Tibial nerve (tissue), 4 donors: ENCODE measurements at regions not wholly inside any gene's neighbourhood (a gene's known extent, or its start where the extent isn't known, plus 50 kb on each side); places are given as distances from the start of the nearest gene placed in this dataset.
"Not testable (repeated sequence)": the region's sequence is repeated elsewhere in the genome, so short reads cannot be mapped to it uniquely, and the experiment has no call there.

Experiments used
- DNase-seq, 2 donors: peaks; one replicate each; pipeline ENCODE4 v3.0.0-alpha.2; 2019; ENCODE audit warnings: low spot score in 2 of 2
- H3K27ac ChIP-seq, 4 donors: fragments of 200-600 bp; sonication (generic) in 3 of 4; one replicate each; pipeline ENCODE4 v1.5.1; 2017 to 2019; ENCODE audit warnings: mild to moderate bottlenecking in 1 of 4
- H3K27me3 ChIP-seq, 2 donors: fragments of 200-600 bp; sonication (generic) in 1 of 2; one replicate each; pipeline versions ENCODE4 v1.5.1 to v1.6.0; 2017 to 2019
- H3K36me3 ChIP-seq, 3 donors: fragments of 200-600 bp; sonication (generic); one replicate each; pipeline ENCODE4 v1.5.1; 2018 to 2019
- H3K4me1 ChIP-seq, 4 donors: fragments of 200-600 bp; sonication (generic) in 3 of 4; one replicate each; pipeline ENCODE4 v1.5.1; 2017 to 2019
- H3K4me3 ChIP-seq, 4 donors: fragments of 200-600 bp; sonication (generic) in 3 of 4; one replicate each; pipeline ENCODE4 v1.5.1; 2017 to 2019; ENCODE audit warnings: mild to moderate bottlenecking in 1 of 4, moderate library complexity in 1 of 4
- H3K9me3 ChIP-seq, 4 donors: fragments of 200-600 bp; sonication (generic) in 3 of 4; one replicate each; pipeline ENCODE4 v1.5.1; 2017 to 2019
- CTCF ChIP-seq, 5 experiments: fragments of 200-600 bp in 3 of 5; fragments of 450-650 bp in 2 of 5; sonication (generic) in 3 of 5; IDR thresholded peaks; one replicate each; pipeline ENCODE4 v1.5.1; 2016 to 2019; ENCODE audit warnings: antibody characterized with exemption in 5 of 5, mild to moderate bottlenecking in 3 of 5, moderate library complexity in 2 of 5
- EP300 ChIP-seq, 2 donors: sonication (generic); formaldehyde crosslinking; IDR thresholded peaks; one replicate each; pipeline ENCODE4 v1.6.1; 2017; ENCODE audit warnings: antibody characterized with exemption in 2 of 2, mild to moderate bottlenecking in 1 of 2
- POLR2A ChIP-seq, 2 donors: fragments of 450-650 bp; IDR thresholded peaks; one replicate each; pipeline ENCODE4 v1.6.1; 2017; ENCODE audit warnings: antibody characterized with exemption in 2 of 2, mild to moderate bottlenecking in 2 of 2, moderate library complexity in 2 of 2
- WGBS, 2 donors: methylation state at CpG; one replicate each; pipeline ENCODE4 v1.1.5; 2018; 5-methylcytosine and 5-hydroxymethylcytosine counted together

DNA sequence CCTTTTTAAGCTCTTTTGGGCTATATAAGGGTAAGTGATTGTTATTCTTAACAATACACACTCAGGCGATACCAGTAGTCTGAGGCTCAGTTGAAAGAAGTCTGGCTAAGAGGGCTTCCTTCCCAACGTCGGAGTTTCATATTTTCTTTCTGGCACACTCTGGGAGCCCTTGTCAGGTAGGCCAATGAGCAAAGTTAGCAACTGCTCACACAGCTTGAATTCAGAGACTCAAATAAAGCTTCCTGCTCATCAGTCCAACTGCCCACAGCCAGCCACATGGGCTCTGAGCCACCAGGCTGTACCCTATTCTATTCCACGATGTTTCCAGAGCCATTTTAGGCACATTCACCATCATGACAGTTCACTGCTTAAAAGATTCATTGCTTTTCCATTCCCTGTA is 155.1 kb upstream of the TBL1XR1 start:
- Histone ChIP-seq H3K9me3 (no peaks in the 10 kb centered on the region), H3K4me3 (no peak overlapping the region), H3K27ac (no peak overlapping the region), H3K27me3 (no peaks in the 10 kb centered on the region), H3K36me3 (no peaks in the 10 kb centered on the region), H3K4me1 (peaks cover 3 to 13% (median 10%) of the 10 kb centered on the region in 4 donors)
- 84 to 86% methylated on average over 4 of the region's 4 CpGs for WGBS, 2 donors
- DNase-seq = no peak
- no peak for TF ChIP-seq CTCF (IDR thresholded peaks at IDR 0.05)
- TF ChIP-seq POLR2A (IDR thresholded peaks at IDR 0.05) = no peak
- no peak for TF ChIP-seq EP300 (IDR thresholded peaks at IDR 0.05)

- Histone ChIP-seq H3K9me3 (no peaks in the 10 kb centered on the region), H3K27ac (no peak overlapping the region), H3K27me3 (no peaks in the 10 kb centered on the region), H3K4me3 (no peak overlapping the region), H3K4me1 (peaks cover 4 to 20% (median 17%) of the 10 kb centered on the region in 4 donors), H3K36me3 (no peaks in the 10 kb centered on the region)
- no peak for DNase-seq
- WGBS, 2 donors = 86 to 88% methylated on average over 8 of the region's 8 CpGs
- TF ChIP-seq EP300 (IDR thresholded peaks at IDR 0.05) = no peak
- no peak for TF ChIP-seq CTCF (IDR thresholded peaks at IDR 0.05)
- no peak for TF ChIP-seq POLR2A (IDR thresholded peaks at IDR 0.05)
Observed at GRCh38 chr3:177353140-177353539, 155.9 kb upstream of the TBL1XR1 start.

DNA sequence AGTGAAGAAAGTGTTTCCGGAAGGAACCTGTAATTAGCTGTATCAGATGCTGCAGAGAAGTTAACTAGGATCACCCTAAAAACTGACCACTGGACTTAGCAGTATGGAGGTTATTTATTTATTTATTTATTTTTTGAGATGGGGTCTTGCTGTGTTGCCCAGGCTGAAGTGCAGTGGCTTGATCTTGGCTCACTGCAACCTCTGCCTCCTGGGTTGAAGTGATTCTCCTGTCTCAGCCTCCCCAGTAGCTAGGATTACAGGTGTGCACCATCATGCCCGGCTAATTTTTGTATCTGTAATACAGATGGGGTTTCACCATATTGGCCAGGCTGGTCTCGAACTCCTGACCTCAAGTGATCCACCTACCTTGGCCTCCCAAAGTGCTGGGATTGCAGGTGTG is 156.6 kb upstream of the TBL1XR1 start:
- not testable (repeated sequence) for H3K9me3 ChIP-seq, H3K4me3 ChIP-seq, H3K36me3 ChIP-seq, H3K27me3 ChIP-seq, H3K27ac ChIP-seq, DNase-seq
- H3K4me1 ChIP-seq = peaks cover 4 to 28% (median 25%) of the 10 kb centered on the region in 4 donors
- 97 to 98% methylated on average over 3 of the region's 3 CpGs for WGBS, 2 donors

- H3K27me3 ChIP-seq = no peaks in the 10 kb centered on the region
- no peak overlapping the region for H3K27ac ChIP-seq
- peaks cover 4 to 33% (median 30%) of the 10 kb centered on the region in 4 donors for H3K4me1 ChIP-seq
- H3K9me3 ChIP-seq = no peaks in the 10 kb centered on the region
- H3K36me3 ChIP-seq = no peaks in the 10 kb centered on the region
- DNase-seq = no peak
- WGBS, 2 donors = 69 to 99% methylated on average over 4 of the region's 4 CpGs
- TF ChIP-seq CTCF (IDR thresholded peaks at IDR 0.05) (no peak), EP300 (IDR thresholded peaks at IDR 0.05) (no peak), POLR2A (IDR thresholded peaks at IDR 0.05) (no peak)
- no peak overlapping the region for H3K4me3 ChIP-seq
Observed at GRCh38 chr3:177354466-177354865, 157.2 kb upstream of the TBL1XR1 start.

- WGBS, 2 donors = 91% methylated on average over 3 of the region's 3 CpGs
- Histone ChIP-seq H3K36me3 (no peaks in the 10 kb centered on the region), H3K9me3 (no peaks in the 10 kb centered on the region), H3K4me1 (peaks cover 4 to 43% (median 36%) of the 10 kb centered on the region in 4 donors), H3K27me3 (no peaks in the 10 kb centered on the region), H3K27ac (peak overlapping the region in 1 of 4 donors; percentile 94), H3K4me3 (no peak overlapping the region)
- no peak for DNase-seq
- TF ChIP-seq CTCF (IDR thresholded peaks at IDR 0.05) (no peak), POLR2A (IDR thresholded peaks at IDR 0.05) (no peak), EP300 (IDR thresholded peaks at IDR 0.05) (no peak)
Observed at GRCh38 chr3:177356113-177356512, 158.8 kb upstream of the TBL1XR1 start.

GRCh38 chr3:177356952-177357351 is 159.7 kb upstream of the TBL1XR1 start:
- Histone ChIP-seq H3K36me3 (no peaks in the 10 kb centered on the region), H3K9me3 (no peaks in the 10 kb centered on the region), H3K4me3 (no peak overlapping the region), H3K4me1 (peaks cover 4 to 50% (median 36%) of the 10 kb centered on the region in 4 donors), H3K27me3 (no peaks in the 10 kb centered on the region), H3K27ac (peak overlapping the region; percentile 72 to 94 (median 86))
- no peak for DNase-seq
- TF ChIP-seq EP300 (IDR thresholded peaks at IDR 0.05) (no peak), POLR2A (IDR thresholded peaks at IDR 0.05) (no peak), CTCF (IDR thresholded peaks at IDR 0.05) (no peak)
